HEK293T (cell line): ENCODE measurements at regions not wholly inside any gene's neighbourhood (a gene's known extent, or its start where the extent isn't known, plus 50 kb on each side); places are given as distances from the start of the nearest gene placed in this dataset.

Experiments used
- BHLHE40 ChIP-seq: fragments of 450-650 bp; IDR thresholded peaks from 2 replicates; pipeline ENCODE4 v1.6.1; 2016; ENCODE audit warnings: mild to moderate bottlenecking, moderate library complexity, borderline replicate concordance
- ELF4 ChIP-seq: fragments of 450-650 bp; IDR thresholded peaks from 2 replicates; pipeline ENCODE4 v1.6.1; 2017; ENCODE audit warnings: antibody characterized with exemption
- FOXA1 ChIP-seq: fragments of 450-650 bp; IDR thresholded peaks from 2 replicates; pipeline ENCODE4 v1.6.1; 2016; ENCODE audit warnings: mild to moderate bottlenecking
- FOXK2 ChIP-seq: fragments of 450-650 bp; IDR thresholded peaks from 2 replicates; pipeline ENCODE4 v1.6.1; 2016; ENCODE audit warnings: mild to moderate bottlenecking
- FOXM1 ChIP-seq: fragments of 450-650 bp; IDR thresholded peaks from 2 replicates; pipeline ENCODE4 v1.6.1; 2017; ENCODE audit warnings: mild to moderate bottlenecking, borderline replicate concordance
- L3MBTL2 ChIP-seq: fragments of 450-650 bp; conservative IDR thresholded peaks from 2 replicates; pipeline ENCODE4 v1.6.1; 2016; ENCODE audit warnings: mild to moderate bottlenecking
- LEF1 ChIP-seq: fragments of 450-650 bp; IDR thresholded peaks from 2 replicates; pipeline ENCODE4 v1.6.1; 2017; ENCODE audit warnings: mild to moderate bottlenecking, borderline replicate concordance
- SP1 ChIP-seq: fragments of 450-650 bp; IDR thresholded peaks from 2 replicates; pipeline ENCODE4 v1.6.1; 2017
- SUZ12 ChIP-seq: fragments of 450-650 bp; IDR thresholded peaks from 2 replicates; pipeline ENCODE4 v1.6.1; 2016; ENCODE audit warnings: mild to moderate bottlenecking
- TARDBP ChIP-seq: fragments of 450-650 bp; IDR thresholded peaks from 2 replicates; pipeline ENCODE4 v1.6.1; 2016

DNA sequence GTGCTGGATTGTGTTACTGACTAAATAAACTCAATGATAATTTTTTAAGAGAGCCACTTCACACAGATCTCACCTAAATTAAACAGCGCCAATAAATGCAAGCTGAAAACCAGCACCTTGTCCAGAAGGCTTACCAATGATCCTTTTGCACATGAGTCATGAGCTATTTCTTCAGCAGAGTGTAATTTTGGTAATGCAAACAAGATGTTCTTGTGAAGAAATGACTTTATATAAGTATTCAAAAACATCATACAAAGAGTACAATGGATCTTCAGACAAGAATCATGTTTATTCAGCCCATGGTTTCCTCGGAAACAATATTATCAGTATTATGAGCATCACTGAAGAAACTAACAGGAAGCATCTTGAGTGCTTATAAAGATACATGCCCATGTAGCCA, 263.8 kb upstream of the UBE2E2 start:
- TF ChIP-seq SP1, result no peak
- TF ChIP-seq BHLHE40, result no peak
- no peak for TF ChIP-seq L3MBTL2
- TF ChIP-seq TARDBP, result no peak
- TF ChIP-seq SUZ12, result no peak
- TF ChIP-seq FOXA1, result no peak
- no peak for TF ChIP-seq FOXM1
- TF ChIP-seq ELF4, result no peak
- TF ChIP-seq FOXK2, result no peak
- TF ChIP-seq LEF1, result no peak
